GM23338 (cell line): ENCODE measurements at regions not wholly inside any gene's neighbourhood (a gene's known extent, or its start where the extent isn't known, plus 50 kb on each side); places are given as distances from the start of the nearest gene placed in this dataset.

Experiments
- ATAC-seq: fragments of 200-7000 bp; cut with Tn5 transposase; 3 replicates; pipeline ENCODE4 v1.9.1; 2020
- DNase-seq: peaks from one replicate; pipeline ENCODE4 v3.0.0-alpha.2; 2015; ENCODE audit warnings: low spot score
- H2AFZ ChIP-seq: fragments of 200-600 bp; sonication (generic); 2 replicates; pipeline ENCODE4 v1.8.0; 2016; ENCODE audit warnings: antibody characterized with exemption, mild to moderate bottlenecking, moderate library complexity
- H3F3A ChIP-seq: fragments of 200-600 bp; sonication (generic); replicated peaks from 2 replicates; pipeline ENCODE4 v1.8.0; 2017; ENCODE audit warnings: antibody characterized with exemption, mixed run types, low read depth
- H3K27ac ChIP-seq: fragments of 200-600 bp; sonication (generic); 2 replicates; pipeline ENCODE4 v1.6.1; 2016; ENCODE audit warnings: low read depth
- H3K27me3 ChIP-seq: fragments of 200-600 bp; sonication (generic); 2 replicates; pipeline ENCODE4 v1.8.0; 2016; ENCODE audit warnings: mild to moderate bottlenecking, mixed run types, moderate library complexity; ENCODE audit not compliant: insufficient read depth
- H3K36me3 ChIP-seq: fragments of 200-600 bp; sonication (generic); 2 replicates; pipeline ENCODE4 v1.8.0; 2016; ENCODE audit warnings: mild to moderate bottlenecking; ENCODE audit not compliant: insufficient read depth
- H3K4me1 ChIP-seq: fragments of 200-600 bp; sonication (generic); 2 replicates; pipeline ENCODE4 v1.8.0; 2016; ENCODE audit warnings: mild to moderate bottlenecking, moderate library complexity; ENCODE audit not compliant: insufficient read depth
- H3K4me2 ChIP-seq: fragments of 200-600 bp; sonication (generic); 2 replicates; pipeline ENCODE4 v1.7.1; 2017; ENCODE audit warnings: mixed run types
- H3K4me3 ChIP-seq: fragments of 200-600 bp; sonication (generic); 2 replicates; pipeline ENCODE4 v1.6.1; 2016; ENCODE audit warnings: mixed run types
- H3K79me2 ChIP-seq: fragments of 200-600 bp; sonication (generic); replicated peaks from 2 replicates; pipeline ENCODE4 v1.8.0; 2017; ENCODE audit warnings: mild to moderate bottlenecking; ENCODE audit not compliant: insufficient read depth
- H3K9me2 ChIP-seq: fragments of 200-600 bp; sonication (generic); 2 replicates; pipeline ENCODE4 v1.8.0; 2017; ENCODE audit not compliant: insufficient read depth
- H4K20me1 ChIP-seq: fragments of 200-600 bp; sonication (generic); replicated peaks from 2 replicates; pipeline ENCODE4 v1.8.0; 2017; ENCODE audit warnings: mild to moderate bottlenecking; ENCODE audit not compliant: insufficient read depth
- H3K27ac Mint-ChIP-seq: 2 replicates; pipeline ENCODE4 v1.8.0; 2020; ENCODE audit warnings: inconsistent platforms, mild to moderate bottlenecking, moderate library complexity, mixed read lengths
- H3K27me3 Mint-ChIP-seq: 3 replicates; pipeline ENCODE4 v1.8.0; 2022; ENCODE audit warnings: low read depth, mild to moderate bottlenecking, moderate library complexity, mixed read lengths, inconsistent platforms; ENCODE audit not compliant: insufficient read depth, poor library complexity
- H3K36me3 Mint-ChIP-seq: 3 replicates; pipeline ENCODE4 v1.8.0; 2021; ENCODE audit warnings: low read depth, mild to moderate bottlenecking, inconsistent platforms, moderate library complexity, mixed read lengths
- H3K4me1 Mint-ChIP-seq: 3 replicates; pipeline ENCODE4 v1.8.0; 2020; ENCODE audit warnings: mild to moderate bottlenecking, inconsistent platforms, mixed read lengths
- H3K4me3 Mint-ChIP-seq: 3 replicates; pipeline ENCODE4 v1.8.0; 2021; ENCODE audit warnings: moderate library complexity, mild to moderate bottlenecking, inconsistent platforms, mixed read lengths
- H3K9me3 Mint-ChIP-seq: 3 replicates; pipeline ENCODE4 v1.8.0; 2020; ENCODE audit warnings: moderate library complexity, mild to moderate bottlenecking, inconsistent platforms, mixed read lengths
- CTCF ChIP-seq, 2 experiments: fragments of 200-600 bp in 1 of 2; sonication (generic) in 1 of 2; conservative IDR thresholded peaks; 2 replicates each; pipeline versions ENCODE4 v1.5.1 to v1.6.1; 2016 to 2017; ENCODE audit warnings: antibody characterized with exemption in 2 of 2, low read depth in 2 of 2, mild to moderate bottlenecking in 2 of 2, moderate library complexity in 1 of 2
- ETS1 ChIP-seq: IDR thresholded peaks from 2 replicates; pipeline ENCODE4 v1.6.1; 2016; ENCODE audit warnings: antibody characterized with exemption
- EZH2 ChIP-seq: fragments of 200-600 bp; sonication (generic); IDR thresholded peaks from one replicate; pipeline ENCODE4 v1.8.0; 2017; ENCODE audit warnings: antibody characterized with exemption, mild to moderate bottlenecking, low read depth; ENCODE audit not compliant: unreplicated experiment
- EZH2phosphoT487 ChIP-seq: fragments of 200-600 bp; sonication (generic); IDR thresholded peaks from one replicate; pipeline ENCODE4 v1.8.1; 2018; ENCODE audit warnings: antibody characterized with exemption; ENCODE audit not compliant: unreplicated experiment
- JUNB ChIP-seq: IDR thresholded peaks from one replicate; pipeline ENCODE4 v1.6.1; 2016; ENCODE audit warnings: antibody characterized with exemption; ENCODE audit not compliant: unreplicated experiment
- NANOG ChIP-seq: IDR thresholded peaks from 2 replicates; pipeline ENCODE4 v1.6.1; 2016; ENCODE audit warnings: antibody characterized with exemption, borderline replicate concordance
- POLR2AphosphoS5 ChIP-seq: IDR thresholded peaks from 2 replicates; pipeline ENCODE4 v1.6.1; 2016; ENCODE audit warnings: antibody characterized with exemption, low read depth
- REST ChIP-seq: IDR thresholded peaks from one replicate; pipeline ENCODE4 v1.6.1; 2018; ENCODE audit warnings: antibody characterized with exemption; ENCODE audit not compliant: unreplicated experiment
- STAT1 ChIP-seq: IDR thresholded peaks from one replicate; pipeline ENCODE4 v1.6.1; 2016; ENCODE audit warnings: antibody characterized with exemption; ENCODE audit not compliant: unreplicated experiment
- ZNF114 ChIP-seq: fragments of 250-450 bp; sonication (Bioruptor Pico); IDR thresholded peaks from 2 replicates; pipeline ENCODE4 v1.5.0; 2020; ENCODE audit warnings: mild to moderate bottlenecking, moderate library complexity
- ZNF331 ChIP-seq: fragments of 250-450 bp; sonication (Bioruptor Pico); IDR thresholded peaks from 2 replicates; pipeline ENCODE4 v1.5.0; 2020; ENCODE audit warnings: low read depth, mild to moderate bottlenecking, moderate library complexity

- Mint-ChIP-seq H3K4me3 (no peak overlapping the region), H3K27ac (no peak overlapping the region), H3K36me3 (no peaks in the 10 kb centered on the region), H3K4me1 (peaks cover 9% of the 10 kb centered on the region), H3K27me3 (no peaks in the 10 kb centered on the region), H3K9me3 (peaks cover 8% of the 10 kb centered on the region; the same call in 2 of the 3 replicates)
- Histone ChIP-seq H4K20me1 (no peaks in the 10 kb centered on the region), H3F3A (no peaks in the 10 kb centered on the region), H2AFZ (no peak overlapping the region), H3K4me3 (no peak overlapping the region), H3K36me3 (no peaks in the 10 kb centered on the region), H3K9me2 (peaks cover 6% of the 10 kb centered on the region; the same call in 1 of the 2 replicates), H3K27me3 (no peaks in the 10 kb centered on the region), H3K79me2 (no peaks in the 10 kb centered on the region), H3K4me1 (no peaks in the 10 kb centered on the region), H3K27ac (no peak overlapping the region), H3K4me2 (no peak overlapping the region)
- no peak; the same call in 2 of the 3 replicates for ATAC-seq
- no peak for DNase-seq
- no peak for TF ChIP-seq STAT1
- no peak for TF ChIP-seq JUNB
- no peak for TF ChIP-seq CTCF (conservative IDR thresholded peaks at IDR 0.05; ENCODE audit: low read depth in 2 of 2)
- TF ChIP-seq POLR2AphosphoS5 = no peak
- no peak for TF ChIP-seq NANOG
- TF ChIP-seq ZNF114 (CRISPR knock-in tag) = no peak
- no peak for TF ChIP-seq ETS1
- TF ChIP-seq EZH2 = no peak
- no peak for TF ChIP-seq REST
- TF ChIP-seq EZH2phosphoT487 = no peak
- no peak for TF ChIP-seq ZNF331
These were observed 266.6 kb upstream of the MYT1L start for GRCh38 chr2:2597712-2598111.
